HG02943 (cell line): ENCODE measurements at regions not wholly inside any gene's neighbourhood (a gene's known extent, or its start where the extent isn't known, plus 50 kb on each side); places are given as distances from the start of the nearest gene placed in this dataset.
"Not testable (repeated sequence)": the region's sequence is repeated elsewhere in the genome, so short reads cannot be mapped to it uniquely, and the experiment has no call there.

Experiments used
- ATAC-seq: cut with Tn5 transposase; IDR thresholded peaks from one replicate; pipeline ENCODE4 v1.9.1; 2021; ENCODE audit warnings: mild to moderate bottlenecking, low read depth, moderate library complexity; ENCODE audit not compliant: unreplicated experiment

DNA sequence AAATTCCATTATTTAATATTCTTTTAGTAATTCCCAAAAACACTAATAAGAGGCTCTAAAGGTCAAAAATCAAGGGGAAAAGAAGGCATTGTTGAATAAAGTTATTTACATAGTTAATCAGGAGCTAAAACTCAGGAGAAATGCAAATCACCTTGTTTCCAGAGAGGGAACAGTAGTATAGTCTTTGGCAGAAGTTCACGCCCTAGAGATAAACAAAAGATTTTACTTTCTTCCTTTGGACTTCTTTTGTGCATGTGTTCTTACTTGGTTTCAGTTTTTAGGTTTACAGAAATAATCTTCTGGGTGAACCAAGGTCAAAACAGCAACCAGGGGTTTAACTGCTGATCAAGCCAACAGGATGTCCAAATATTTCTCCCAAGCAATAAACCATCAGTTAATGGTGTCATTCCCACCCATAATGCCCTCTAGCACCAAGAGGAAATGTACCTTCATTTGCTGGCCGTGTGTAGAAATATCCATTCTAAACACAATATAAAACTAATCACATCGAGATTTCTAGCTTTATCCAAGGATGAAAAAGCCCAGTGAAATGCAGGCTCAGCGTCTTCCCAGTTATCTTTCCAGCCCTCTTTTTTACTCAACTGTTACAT lies 518.8 kb upstream of the SOX9 start:
- ATAC-seq: no peak

- ATAC-seq: no peak
Observed at GRCh38 chr17:71613996-71614395, 506.8 kb upstream of the SOX9 start.

GRCh38 chr17:71615820-71616219 lies 505.0 kb upstream of the SOX9 start:
- ATAC-seq: no peak

DNA sequence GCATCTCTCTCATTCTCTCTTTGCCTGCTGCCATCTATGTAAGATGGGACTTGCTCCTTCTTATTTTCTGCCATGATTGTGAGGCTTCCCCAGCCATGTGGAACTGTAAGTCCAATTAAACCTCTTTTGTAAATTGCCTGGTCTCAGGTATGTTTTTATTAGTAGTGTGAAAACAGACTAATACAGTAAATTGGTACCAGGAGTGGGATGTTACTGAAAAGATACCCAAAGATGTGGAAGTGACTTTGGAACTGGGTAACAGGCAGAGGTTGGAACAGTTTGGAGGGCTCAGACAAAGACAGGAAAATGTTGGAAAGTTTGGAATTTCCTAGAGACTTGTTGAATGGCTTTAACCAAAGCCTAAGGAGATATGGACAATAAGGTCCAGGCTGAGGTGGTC lies 503.1 kb upstream of the SOX9 start:
- ATAC-seq: not testable (repeated sequence)

DNA sequence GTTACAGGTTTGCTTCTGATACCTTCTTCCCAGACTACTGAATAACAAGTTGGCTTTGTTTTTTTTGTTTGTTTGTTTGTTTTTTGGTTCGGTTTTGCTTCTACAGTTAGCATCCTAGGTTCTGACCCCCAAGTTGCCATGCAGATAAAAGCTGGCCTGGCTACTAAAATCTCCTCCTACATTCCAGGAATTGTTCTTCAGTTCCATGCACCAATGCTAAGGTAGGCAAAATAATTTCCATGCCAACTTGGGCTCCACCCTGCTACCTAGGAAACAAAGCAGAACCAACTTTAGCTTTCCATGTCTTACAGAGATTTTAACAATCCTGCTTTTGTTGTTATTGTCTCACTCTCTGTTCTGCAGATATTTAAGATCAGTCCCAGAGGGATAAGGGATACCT lies 495.5 kb upstream of the SOX9 start:
- ATAC-seq: no peak

DNA sequence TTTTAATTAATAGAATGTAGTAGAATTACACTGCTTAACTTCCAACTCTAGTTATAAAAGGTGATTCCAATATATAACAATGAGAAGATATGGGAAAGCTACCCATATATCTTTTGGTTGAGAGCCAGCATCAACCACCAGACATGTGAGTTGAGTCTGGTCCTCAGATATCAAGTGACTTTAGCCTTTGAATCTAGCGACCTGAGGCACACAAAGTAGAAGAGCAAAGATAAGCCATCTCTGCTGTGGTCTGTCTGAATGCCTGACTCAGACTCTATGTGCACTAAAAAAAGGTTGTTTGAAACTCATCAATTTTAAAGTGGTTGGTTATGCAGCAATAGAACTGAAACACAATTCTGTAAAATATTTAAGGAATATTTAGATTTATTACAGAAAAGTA lies 492.5 kb upstream of the SOX9 start:
- no peak for ATAC-seq

GRCh38 chr17:71631483-71631882 lies 489.3 kb upstream of the SOX9 start:
- ATAC-seq: no peak

- ATAC-seq: no peak
Observed at GRCh38 chr17:71632328-71632727, 488.5 kb upstream of the SOX9 start.

- ATAC-seq: no peak
Observed at GRCh38 chr17:71633391-71633849, 487.4 kb upstream of the SOX9 start.

DNA sequence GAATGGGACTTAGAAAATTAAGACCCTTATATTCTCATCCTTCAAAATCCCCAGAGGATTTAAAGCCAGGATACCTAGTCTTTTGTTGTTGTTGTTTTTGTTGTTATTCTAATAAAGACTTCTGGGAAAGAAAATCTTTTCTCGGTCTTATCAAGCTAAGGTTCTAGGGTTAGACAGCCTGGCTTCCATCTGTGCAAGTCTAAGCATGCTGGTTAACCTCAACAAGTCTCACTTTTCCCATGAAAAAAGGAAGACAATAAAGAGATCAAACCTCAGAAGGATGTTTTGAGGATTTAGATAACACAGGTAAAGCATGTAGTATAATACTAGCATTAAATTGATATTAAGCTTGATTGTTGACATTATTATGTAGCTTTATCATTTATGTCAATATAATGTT lies 486.4 kb upstream of the SOX9 start:
- no peak for ATAC-seq

DNA sequence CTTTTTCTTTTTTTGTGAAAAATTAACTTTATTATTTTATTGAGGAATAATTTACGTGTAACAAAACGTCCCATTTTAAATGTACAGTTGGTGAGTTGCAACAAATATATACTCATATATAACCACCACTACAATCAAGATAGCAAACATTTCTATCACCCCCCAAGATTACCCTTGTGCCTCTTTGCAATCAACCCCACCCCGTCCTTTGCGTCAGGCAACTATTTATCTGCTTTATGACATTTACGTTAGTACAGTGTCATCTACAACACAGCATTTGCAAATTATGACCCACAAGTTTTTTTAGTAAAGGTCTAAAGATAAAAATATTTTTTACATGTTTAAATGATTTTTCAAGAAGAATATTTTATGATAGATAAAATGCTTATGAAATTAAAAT lies 485.6 kb upstream of the SOX9 start:
- no peak for ATAC-seq

GRCh38 chr17:71636644-71637043 lies 484.2 kb upstream of the SOX9 start:
- ATAC-seq: no peak

GRCh38 chr17:71638668-71639067 lies 482.2 kb upstream of the SOX9 start:
- ATAC-seq: no peak

GRCh38 chr17:71639865-71640264 lies 481.0 kb upstream of the SOX9 start:
- ATAC-seq: no peak

GRCh38 chr17:71646890-71647289 lies 473.9 kb upstream of the SOX9 start:
- ATAC-seq: not testable (repeated sequence)

- not testable (repeated sequence) for ATAC-seq
Observed at GRCh38 chr17:71648342-71648741, 472.5 kb upstream of the SOX9 start.

- no peak for ATAC-seq
Observed at GRCh38 chr17:71649941-71650350, 470.9 kb upstream of the SOX9 start.

- ATAC-seq: no peak
Observed at GRCh38 chr17:71655542-71655941, 465.3 kb upstream of the SOX9 start.

GRCh38 chr17:71656964-71657858 lies 463.6 kb upstream of the SOX9 start:
- ATAC-seq: no peak

GRCh38 chr17:71658996-71659395 lies 461.8 kb upstream of the SOX9 start:
- no peak for ATAC-seq

DNA sequence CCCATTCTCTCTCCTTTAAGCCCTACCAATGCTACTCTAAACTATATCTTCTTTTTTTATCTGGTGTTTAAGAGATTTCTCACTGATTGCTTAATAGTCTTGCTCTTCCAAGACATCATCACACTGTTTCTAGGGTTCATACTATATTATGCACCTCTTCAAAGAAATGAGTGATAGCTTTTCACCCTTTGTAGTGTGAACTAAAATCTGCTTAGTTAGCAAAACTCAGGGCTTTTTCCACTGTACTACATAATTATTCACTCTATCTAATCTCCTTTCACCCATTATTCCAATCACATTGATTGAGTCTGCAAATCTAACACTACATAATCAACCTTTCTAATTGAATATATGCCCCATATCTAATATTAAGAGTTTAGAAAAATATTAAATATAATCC lies 456.0 kb upstream of the SOX9 start:
- no peak for ATAC-seq

- no peak for ATAC-seq
Observed at GRCh38 chr17:71666047-71666446, 454.8 kb upstream of the SOX9 start.
